Inflammatory macrophage treated with lipopolysaccharide for 4 hours (primary cell): ENCODE measurements at regions not wholly inside any gene's neighbourhood (a gene's known extent, or its start where the extent isn't known, plus 50 kb on each side); places are given as distances from the start of the nearest gene placed in this dataset.

Experiments used
- DNase-seq: peaks from one replicate; pipeline ENCODE4 v3.0.0-alpha.2; 2020

DNA sequence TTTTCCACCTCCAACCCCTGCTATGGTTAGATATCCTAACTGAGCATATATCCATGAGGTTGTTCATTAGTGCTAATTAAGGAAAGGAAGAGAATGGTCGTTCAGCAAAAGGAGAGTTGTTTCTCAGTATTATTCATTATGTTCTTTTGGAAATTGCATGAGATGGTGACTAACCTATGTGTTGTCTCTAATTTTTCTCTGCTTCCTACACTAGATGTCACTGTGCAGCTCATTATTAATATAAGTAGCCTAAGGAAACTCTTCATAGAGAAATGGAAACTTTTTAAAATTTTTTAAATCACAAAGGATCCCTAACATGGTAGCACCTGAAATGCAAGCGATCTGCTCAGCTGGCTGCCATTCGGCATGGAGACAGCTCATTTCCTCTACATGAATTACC is 67.7 kb upstream of the FAM9A start:
- DNase-seq = no peak

DNA sequence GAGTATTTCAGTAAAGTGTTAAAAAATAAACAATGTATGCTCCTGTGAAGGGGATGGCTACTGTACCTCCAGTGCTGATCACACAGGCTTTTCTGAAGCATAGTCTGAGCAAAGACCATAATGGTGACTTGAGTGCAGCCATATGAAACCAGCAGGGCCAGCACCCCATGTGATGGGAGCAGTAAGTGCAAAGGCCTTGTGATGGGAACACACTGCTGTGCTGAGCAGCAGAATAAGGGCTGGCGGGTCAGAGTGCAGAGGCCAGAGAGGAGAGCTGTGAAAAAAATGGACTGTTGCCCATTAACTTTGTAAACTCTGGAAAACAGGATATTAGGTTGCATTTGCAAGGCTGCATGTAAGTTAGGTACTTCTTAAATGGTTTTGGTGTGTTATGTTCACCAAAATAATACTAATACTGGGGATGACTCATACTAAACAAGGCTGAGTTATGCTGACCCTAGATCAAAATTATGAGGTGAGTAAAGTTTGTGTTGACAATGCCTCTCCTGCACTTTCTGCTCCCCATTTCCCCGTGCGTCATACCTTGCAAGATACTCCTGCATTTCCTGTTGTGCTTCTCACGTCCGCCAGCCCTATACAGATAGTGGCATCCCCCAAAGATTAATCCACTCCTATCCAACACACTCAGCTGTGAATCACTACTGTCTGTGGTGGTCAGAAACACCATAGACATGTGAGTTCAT is 67.0 kb upstream of the FAM9A start:
- no peak for DNase-seq

DNA sequence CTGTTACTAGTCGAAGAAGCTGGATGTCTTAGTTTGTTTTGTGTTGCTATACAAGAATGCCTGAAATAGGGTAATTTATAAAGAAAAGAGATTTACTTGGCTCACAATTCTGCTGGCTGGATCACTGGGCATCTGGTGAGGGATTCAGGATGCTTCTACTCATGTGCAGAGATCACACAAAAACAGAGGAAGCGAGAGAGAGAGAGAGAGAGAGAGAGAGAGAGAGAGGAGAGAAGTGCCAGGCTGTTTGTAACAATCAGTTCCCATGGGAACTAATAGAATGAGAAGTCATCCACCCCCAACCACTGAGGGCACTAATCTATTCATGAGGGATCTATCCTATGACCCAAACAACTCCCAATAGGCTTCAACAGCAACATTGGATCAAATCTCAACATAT is 66.2 kb upstream of the FAM9A start:
- DNase-seq = no peak

DNA sequence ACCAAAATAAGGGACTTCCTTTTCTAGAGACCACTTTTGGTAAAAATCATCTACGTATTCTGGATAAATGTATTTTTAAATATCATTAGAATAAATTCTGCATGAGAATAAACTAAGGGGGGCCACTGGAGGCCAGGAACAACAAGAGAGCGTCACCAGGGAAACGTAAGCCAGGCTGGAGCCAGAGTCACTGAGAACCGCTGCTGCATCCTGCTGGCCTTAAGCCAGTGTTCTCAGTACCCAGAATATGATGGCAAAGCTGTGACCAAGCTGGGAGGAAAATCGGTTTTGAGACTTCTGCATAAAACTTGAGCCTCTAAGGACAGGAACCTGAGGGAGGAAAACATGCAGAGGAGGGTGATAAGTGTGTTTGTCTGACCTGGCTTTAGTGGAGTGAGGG is 63.0 kb upstream of the FAM9A start:
- no peak for DNase-seq

- DNase-seq = no peak
Observed at GRCh38 chrX:8861908-8862307, 60.7 kb upstream of the FAM9A start.

DNA sequence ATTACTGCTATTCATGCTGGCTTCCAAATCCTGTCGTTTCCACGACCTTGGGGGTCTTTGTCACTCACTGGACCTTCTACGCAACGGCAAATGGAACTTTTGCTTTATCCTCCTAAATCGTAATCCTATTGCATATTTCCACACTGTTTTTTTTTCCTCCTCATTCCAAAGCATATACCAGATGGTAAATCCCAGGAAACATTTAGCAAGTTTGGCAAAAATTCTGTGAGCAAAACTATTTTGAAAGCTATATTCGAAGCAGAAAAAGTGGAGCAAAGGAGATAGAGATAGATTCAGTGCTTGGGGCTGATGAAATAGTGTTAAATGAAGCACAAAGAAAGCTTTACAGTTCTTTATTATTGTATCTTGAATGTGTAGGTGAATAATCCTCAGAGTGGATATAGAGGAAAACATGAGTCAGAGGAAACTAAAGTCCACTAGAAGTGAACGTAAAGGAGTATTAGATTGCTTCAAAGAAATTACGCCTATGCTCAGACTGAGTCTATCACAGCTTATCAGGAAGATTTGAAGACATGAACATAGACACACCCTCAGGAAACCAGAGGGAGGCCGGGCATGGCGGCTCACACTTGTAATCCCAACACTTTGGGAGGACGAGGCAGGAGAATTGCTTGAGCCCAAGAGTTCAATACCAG is 50.2 kb upstream of the FAM9A start:
- no peak for DNase-seq
